Esophagus muscularis mucosa (tissue), 4 donors: ENCODE measurements at regions not wholly inside any gene's neighbourhood (a gene's known extent, or its start where the extent isn't known, plus 50 kb on each side); places are given as distances from the start of the nearest gene placed in this dataset.
"Not testable (repeated sequence)": the region's sequence is repeated elsewhere in the genome, so short reads cannot be mapped to it uniquely, and the experiment has no call there.

Experiments used
- CTCF ChIP-seq, 3 experiments: fragments of 200-600 bp in 2 of 3; fragments of 450-650 bp in 1 of 3; sonication (generic) in 2 of 3; IDR thresholded peaks; one replicate each; pipeline ENCODE4 v1.5.1; 2017 to 2019; ENCODE audit warnings: antibody characterized with exemption in 3 of 3, mild to moderate bottlenecking in 2 of 3, moderate library complexity in 1 of 3
- EP300 ChIP-seq: sonication (generic); formaldehyde crosslinking; IDR thresholded peaks from one replicate; pipeline ENCODE4 v1.6.1; 2017; ENCODE audit warnings: antibody characterized with exemption
- POLR2A ChIP-seq: fragments of 450-650 bp; IDR thresholded peaks from one replicate; pipeline ENCODE4 v1.6.1; 2017; ENCODE audit warnings: antibody characterized with exemption, moderate library complexity, mild to moderate bottlenecking, low read depth
- POLR2AphosphoS5 ChIP-seq, 2 donors: sonication (generic); formaldehyde crosslinking; IDR thresholded peaks; one replicate each; pipeline ENCODE4 v1.6.1; 2017; ENCODE audit warnings: antibody characterized with exemption in 2 of 2

- not testable (repeated sequence) for TF ChIP-seq CTCF (IDR thresholded peaks at IDR 0.05); POLR2A; POLR2AphosphoS5 (IDR thresholded peaks at IDR 0.05); EP300
These were observed 153.9 kb downstream of the OR4F15 start for GRCh38 chr15:101965860-101966259.
